Stomach (tissue), 8 donors: ENCODE measurements at regions not wholly inside any gene's neighbourhood (a gene's known extent, or its start where the extent isn't known, plus 50 kb on each side); places are given as distances from the start of the nearest gene placed in this dataset.

Experiments
- DNase-seq, 2 donors: peaks; one replicate each; pipeline versions ENCODE4 v3.0.0 to v3.0.0-alpha.2; 2013 to 2019
- H3K27ac ChIP-seq, 5 donors: fragments of 200-600 bp in 4 of 5; sonication (generic) in 4 of 5; one replicate each; pipeline ENCODE4 v1.5.1; 2013 to 2019; ENCODE audit warnings: mild to moderate bottlenecking in 1 of 5, moderate library complexity in 1 of 5
- H3K27me3 ChIP-seq, 3 donors: fragments of 200-600 bp; sonication (generic); one replicate each; pipeline ENCODE4 v1.5.1; 2017 to 2019; ENCODE audit warnings: mixed run types in 1 of 3
- H3K36me3 ChIP-seq, 4 donors: fragments of 200-600 bp; sonication (generic); 1 replicate in 3 of 4; 2 replicates in 1 of 4; pipeline ENCODE4 v1.5.1; 2016 to 2019
- H3K4me1 ChIP-seq, 4 donors: fragments of 200-600 bp; sonication (generic); one replicate each; pipeline ENCODE4 v1.5.1; 2016 to 2019
- H3K4me3 ChIP-seq, 4 donors: fragments of 200-600 bp; sonication (generic) in 3 of 4; one replicate each; pipeline ENCODE4 v1.5.1; 2016 to 2019; ENCODE audit warnings: mild to moderate bottlenecking in 1 of 4
- H3K9me3 ChIP-seq, 4 donors: fragments of 200-600 bp; sonication (generic); one replicate each; pipeline ENCODE4 v1.5.1; 2016 to 2019
- CTCF ChIP-seq, 7 experiments: fragments of 450-650 bp in 4 of 7; fragments of 200-600 bp in 3 of 7; sonication (generic) in 3 of 7; IDR thresholded peaks; one replicate each; pipeline ENCODE4 v1.5.1; 2016 to 2019; ENCODE audit warnings: antibody characterized with exemption in 7 of 7, control low read depth in 2 of 7, mild to moderate bottlenecking in 1 of 7
- EP300 ChIP-seq: sonication (generic); formaldehyde crosslinking; IDR thresholded peaks from one replicate; pipeline ENCODE4 v1.6.1; 2017; ENCODE audit warnings: antibody characterized with exemption
- POLR2A ChIP-seq, 4 donors: fragments of 450-650 bp; IDR thresholded peaks; one replicate each; pipeline ENCODE4 v1.6.1; 2016; ENCODE audit warnings: antibody characterized with exemption in 4 of 4, control low read depth in 2 of 4, mild to moderate bottlenecking in 1 of 4, moderate library complexity in 1 of 4
- POLR2AphosphoS5 ChIP-seq, 3 donors: sonication (generic); formaldehyde crosslinking; IDR thresholded peaks; one replicate each; pipeline ENCODE4 v1.6.1; 2016; ENCODE audit warnings: antibody characterized with exemption in 3 of 3
- WGBS, 5 donors: extraction: QIAGEN DNeasy Blood & Tissue Kit in 3 of 5; methylation state at CpG; one replicate each; pipeline versions ENCODE4 v1.1.5 to v1.1.7; 2013 to 2018; 5-methylcytosine and 5-hydroxymethylcytosine counted together
- intact Hi-C: fragments of 100-400 bp; cut with DNase I; formaldehyde crosslinking; loops from one replicate; pipeline ENCODE4 v1.15.1; 2023; ENCODE audit warnings: low total_unique reads
- donor health status: healthy with polysubstance abuse.
- donor health status: Bipolar disorder and iron deficiency.
- donor health status: healthy.

- 58 to 69% (median 60%) methylated on average over 4 of the region's 4 CpGs for WGBS, 5 donors
- intact Hi-C loops = no loop called here
- DNase-seq = no peak
These were observed 85.9 kb downstream of the HRH4 start for GRCh38 chr18:24546307-24546706.

GRCh38 chr18:24548583-24548982, 88.1 kb downstream of the HRH4 start:
- Histone ChIP-seq H3K36me3 (no peaks in the 10 kb centered on the region), H3K4me1 (no peaks in the 10 kb centered on the region), H3K4me3 (no peak overlapping the region), H3K27me3 (no peaks in the 10 kb centered on the region), H3K9me3 (no peaks in the 10 kb centered on the region), H3K27ac (no peak overlapping the region)
- no peak for TF ChIP-seq EP300
- no peak for TF ChIP-seq POLR2AphosphoS5 (IDR thresholded peaks at IDR 0.05)
- no peak for TF ChIP-seq POLR2A (IDR thresholded peaks at IDR 0.05)
- TF ChIP-seq CTCF (IDR thresholded peaks at IDR 0.05) = no peak
- WGBS, 5 donors = 80 to 91% (median 87%) methylated on average over 4 of the region's 4 CpGs
- intact Hi-C loops = no loop called here
- DNase-seq = no peak

More at GRCh38 chr18:24546307-24546706, 85.9 kb downstream of the HRH4 start:
- Histone ChIP-seq H3K36me3 (no peaks in the 10 kb centered on the region), H3K4me3 (no peak overlapping the region), H3K4me1 (no peaks in the 10 kb centered on the region), H3K9me3 (no peaks in the 10 kb centered on the region), H3K27me3 (no peaks in the 10 kb centered on the region), H3K27ac (no peak overlapping the region)
- TF ChIP-seq POLR2AphosphoS5 (IDR thresholded peaks at IDR 0.05) (no peak), EP300 (no peak), POLR2A (IDR thresholded peaks at IDR 0.05) (no peak)

- intact Hi-C loops = no loop called here
- WGBS, 5 donors = 51 to 67% (median 60%) methylated on average over 4 of the region's 4 CpGs
- H3K36me3 ChIP-seq = no peaks in the 10 kb centered on the region
These were observed 91.8 kb downstream of the HRH4 start for GRCh38 chr18:24552218-24552617.

GRCh38 chr18:24553571-24554285, 93.3 kb downstream of the HRH4 start:
- intact Hi-C loops = no loop called here
- no peak for DNase-seq
- H3K9me3 ChIP-seq = no peaks in the 10 kb centered on the region
- no peaks in the 10 kb centered on the region for H3K27me3 ChIP-seq
- H3K27ac ChIP-seq = no peak overlapping the region
- 46 to 55% (median 48%) methylated on average over 6 of the region's 6 CpGs for WGBS, 5 donors
- H3K36me3 ChIP-seq = no peaks in the 10 kb centered on the region
- no peaks in the 10 kb centered on the region for H3K4me1 ChIP-seq
- no peak overlapping the region for H3K4me3 ChIP-seq
- TF ChIP-seq CTCF (IDR thresholded peaks at IDR 0.05) (no peak), EP300 (no peak), POLR2AphosphoS5 (IDR thresholded peaks at IDR 0.05) (no peak), POLR2A (IDR thresholded peaks at IDR 0.05) (no peak)

More at GRCh38 chr18:24552218-24552617, 91.8 kb downstream of the HRH4 start:
- Histone ChIP-seq H3K9me3 (no peaks in the 10 kb centered on the region), H3K27me3 (no peaks in the 10 kb centered on the region), H3K4me3 (no peak overlapping the region), H3K27ac (no peak overlapping the region), H3K4me1 (no peaks in the 10 kb centered on the region)
- no peak for DNase-seq
- TF ChIP-seq EP300 (no peak), POLR2A (IDR thresholded peaks at IDR 0.05) (no peak), CTCF (IDR thresholded peaks at IDR 0.05) (no peak), POLR2AphosphoS5 (IDR thresholded peaks at IDR 0.05) (no peak)

DNA sequence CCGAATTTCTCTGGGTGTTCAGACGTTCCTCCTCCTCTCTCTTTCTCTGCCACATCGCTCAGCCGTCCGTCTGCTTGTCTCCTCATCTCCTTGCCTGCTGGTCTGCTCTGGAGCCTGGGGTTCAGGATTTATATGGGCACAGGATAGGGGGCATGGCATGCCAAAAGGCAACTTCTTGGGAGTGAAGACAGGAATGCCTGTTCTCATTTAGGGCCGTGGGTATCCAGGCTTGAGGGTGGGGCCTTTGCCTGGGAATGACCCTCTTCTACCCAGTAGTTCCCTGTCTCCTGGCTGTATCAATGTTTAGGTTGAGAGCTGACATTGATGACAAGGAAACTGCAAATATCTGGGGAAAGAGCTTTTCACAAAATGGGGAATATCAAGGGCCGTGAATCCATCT, 98.0 kb downstream of the HRH4 start:
- no peak for TF ChIP-seq EP300
- no peak for TF ChIP-seq POLR2AphosphoS5 (IDR thresholded peaks at IDR 0.05)
- TF ChIP-seq CTCF (IDR thresholded peaks at IDR 0.05) = no peak
- no peak for TF ChIP-seq POLR2A (IDR thresholded peaks at IDR 0.05)
- intact Hi-C loops = no loop called here
- H3K36me3 ChIP-seq = no peaks in the 10 kb centered on the region
- H3K4me3 ChIP-seq = no peak overlapping the region
- no peak overlapping the region for H3K27ac ChIP-seq
- no peak for DNase-seq
- H3K27me3 ChIP-seq = peaks cover 0 to 13% (median 0%) of the 10 kb centered on the region in 3 donors
- no peaks in the 10 kb centered on the region for H3K9me3 ChIP-seq
- WGBS, 5 donors = 68 to 79% (median 70%) methylated on average over 7 of the region's 7 CpGs
- H3K4me1 ChIP-seq = no peaks in the 10 kb centered on the region
